Adipocyte (in vitro differentiated cells): ENCODE measurements at regions not wholly inside any gene's neighbourhood (a gene's known extent, or its start where the extent isn't known, plus 50 kb on each side); places are given as distances from the start of the nearest gene placed in this dataset.

Experiments
- DNase-seq: peaks from one replicate; pipeline ENCODE4 v3.0.0-alpha.2; 2015; ENCODE audit warnings: low read depth
- H3K27me3 ChIP-seq: replicated peaks from 2 replicates; pipeline ENCODE4 v1.7.0; 2013; ENCODE audit warnings: mild to moderate bottlenecking, low read length, moderate library complexity; ENCODE audit not compliant: control insufficient read depth, insufficient read depth
- H3K36me3 ChIP-seq: 2 replicates; pipeline ENCODE4 v1.7.0; 2013; ENCODE audit warnings: low read length, mild to moderate bottlenecking, moderate library complexity; ENCODE audit not compliant: control insufficient read depth, insufficient read depth, severe bottlenecking
- H3K4me1 ChIP-seq: 2 replicates; pipeline ENCODE4 v1.7.0; 2013; ENCODE audit warnings: mild to moderate bottlenecking, low read length, moderate library complexity; ENCODE audit not compliant: control insufficient read depth, insufficient read depth
- H3K4me3 ChIP-seq: 2 replicates; pipeline ENCODE4 v1.7.0; 2013; ENCODE audit warnings: mild to moderate bottlenecking, low read length, moderate library complexity
- H3K9ac ChIP-seq: 2 replicates; pipeline ENCODE4 v1.7.0; 2013; ENCODE audit warnings: mild to moderate bottlenecking, low read length, moderate library complexity
- H3K9me3 ChIP-seq: 2 replicates; pipeline ENCODE4 v1.7.0; 2013; ENCODE audit warnings: mild to moderate bottlenecking, low read length, moderate library complexity; ENCODE audit not compliant: control insufficient read depth

DNA sequence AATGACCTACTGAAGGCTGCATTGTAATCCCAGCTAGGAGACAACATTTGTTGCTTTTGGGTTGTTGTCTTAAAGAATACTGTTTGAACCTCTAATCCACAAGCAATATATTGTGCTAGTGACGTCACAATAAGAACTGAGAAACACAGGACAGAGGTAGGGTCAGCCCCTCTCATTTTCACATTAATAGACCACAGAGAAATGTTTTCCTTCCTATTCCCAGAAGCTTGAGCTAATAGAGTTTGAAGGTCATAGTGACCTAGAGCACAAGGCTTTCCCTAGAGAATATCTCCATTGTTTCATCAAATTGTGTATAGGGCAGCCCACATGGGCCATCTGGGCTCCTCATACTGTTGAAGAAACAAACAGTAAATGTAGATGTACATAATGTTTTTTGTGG lies 300.9 kb upstream of the AKR1E2 start:
- Histone ChIP-seq H3K9me3 (no peaks in the 10 kb centered on the region), H3K27me3 (no peaks in the 10 kb centered on the region), H3K36me3 (no peaks in the 10 kb centered on the region), H3K4me1 (peaks cover 41% of the 10 kb centered on the region), H3K4me3 (no peak overlapping the region), H3K9ac (no peak overlapping the region)
- no peak for DNase-seq

DNA sequence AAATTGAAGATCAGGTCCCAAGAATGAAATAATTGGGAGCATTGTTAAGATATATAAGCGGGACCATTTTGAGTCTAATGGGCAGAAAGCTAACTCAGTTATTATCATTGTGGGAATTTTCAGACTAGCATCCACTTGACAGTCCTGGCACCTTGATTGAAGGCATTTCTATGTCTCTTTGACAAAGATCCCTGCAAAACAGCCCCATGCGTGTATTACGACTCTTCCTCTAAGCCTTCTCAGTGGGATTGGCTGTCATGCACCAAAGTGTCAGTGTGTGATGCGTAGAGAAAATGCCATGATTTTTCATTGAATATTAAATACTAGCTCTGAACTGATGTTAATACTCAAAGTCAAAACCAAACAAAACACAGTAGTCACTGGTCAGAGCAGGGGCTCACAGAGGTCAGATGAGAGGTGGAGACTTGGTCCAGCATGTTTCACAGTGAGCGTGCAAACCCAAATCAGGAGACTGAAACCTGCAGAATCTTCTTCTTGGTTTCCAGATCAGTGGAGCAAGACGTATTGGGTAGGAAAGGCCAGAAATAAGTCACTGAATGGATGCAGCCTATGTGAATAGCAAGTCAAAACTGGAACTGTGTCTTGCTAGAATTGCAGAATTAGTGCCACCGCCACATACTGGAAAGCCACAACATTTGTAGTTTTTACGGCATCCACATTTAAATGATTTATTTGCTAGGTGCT lies 303.6 kb upstream of the AKR1E2 start:
- Histone ChIP-seq H3K4me3 (no peak overlapping the region), H3K4me1 (peaks cover 39% of the 10 kb centered on the region), H3K9me3 (no peaks in the 10 kb centered on the region), H3K36me3 (no peaks in the 10 kb centered on the region), H3K27me3 (no peaks in the 10 kb centered on the region), H3K9ac (no peak overlapping the region)
- no peak for DNase-seq

DNA sequence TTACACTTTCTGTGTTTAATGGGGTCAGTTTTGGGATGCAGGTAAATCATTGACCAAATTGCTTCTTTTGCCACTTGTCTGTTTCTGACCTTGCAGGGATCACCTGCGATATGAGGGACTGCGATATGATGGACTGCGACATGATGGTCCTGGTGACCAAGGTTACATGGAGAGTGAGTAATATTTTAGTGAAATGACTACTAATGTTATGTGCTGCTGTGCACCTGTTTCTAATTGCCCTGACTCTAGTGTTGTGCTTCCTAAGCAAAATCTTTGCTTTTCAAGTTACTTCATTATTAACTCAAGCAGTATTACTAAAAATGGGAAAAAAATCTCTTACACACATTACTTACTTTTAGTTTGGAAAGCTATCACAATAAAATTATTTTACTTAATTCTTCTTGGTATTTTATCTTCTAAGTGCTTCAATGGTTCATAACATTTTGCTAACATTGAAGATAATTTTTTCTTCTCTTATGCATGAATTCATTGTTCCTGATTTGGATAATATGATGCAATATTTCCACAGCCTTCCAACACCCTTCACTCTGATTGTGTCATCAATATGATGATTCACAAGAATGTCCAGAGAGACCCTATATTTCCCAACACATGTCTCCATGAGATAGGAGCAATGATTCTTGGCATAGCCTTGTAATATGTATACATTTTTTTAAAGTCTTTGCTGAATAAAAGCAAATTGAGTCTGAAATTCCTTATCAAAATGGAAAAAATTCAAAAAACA lies 306.2 kb upstream of the AKR1E2 start:
- Histone ChIP-seq H3K27me3 (no peaks in the 10 kb centered on the region), H3K9ac (peak overlapping the region; percentile 61), H3K36me3 (no peaks in the 10 kb centered on the region), H3K9me3 (peaks cover 3% of the 10 kb centered on the region), H3K4me1 (peaks cover 16% of the 10 kb centered on the region), H3K4me3 (peak overlapping the region; percentile 39)
- peak; percentile 88 for DNase-seq

DNA sequence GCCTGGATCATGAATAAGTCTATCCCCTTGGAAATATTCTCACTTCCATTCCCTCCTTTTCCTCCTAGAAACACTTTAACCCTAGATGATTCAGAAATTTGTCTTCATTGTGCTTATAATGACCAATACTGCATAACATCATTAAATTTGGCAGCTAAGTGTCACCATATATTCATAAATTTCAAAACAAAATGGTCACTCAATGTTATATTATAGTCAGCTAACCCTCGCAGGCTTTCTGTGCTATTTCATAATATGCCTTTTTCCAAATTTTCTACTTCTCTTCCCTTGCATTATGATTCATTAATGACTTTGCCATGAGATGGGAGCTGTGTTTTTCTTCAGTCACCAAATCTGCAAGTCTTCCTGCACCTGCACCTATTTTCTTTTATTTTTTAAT lies 308.3 kb upstream of the AKR1E2 start:
- no peaks in the 10 kb centered on the region for H3K27me3 ChIP-seq
- H3K36me3 ChIP-seq: no peaks in the 10 kb centered on the region
- no peak overlapping the region for H3K4me3 ChIP-seq
- no peak overlapping the region for H3K9ac ChIP-seq
- H3K4me1 ChIP-seq: peaks cover 33% of the 10 kb centered on the region
- DNase-seq: no peak
- peaks cover 3% of the 10 kb centered on the region for H3K9me3 ChIP-seq

DNA sequence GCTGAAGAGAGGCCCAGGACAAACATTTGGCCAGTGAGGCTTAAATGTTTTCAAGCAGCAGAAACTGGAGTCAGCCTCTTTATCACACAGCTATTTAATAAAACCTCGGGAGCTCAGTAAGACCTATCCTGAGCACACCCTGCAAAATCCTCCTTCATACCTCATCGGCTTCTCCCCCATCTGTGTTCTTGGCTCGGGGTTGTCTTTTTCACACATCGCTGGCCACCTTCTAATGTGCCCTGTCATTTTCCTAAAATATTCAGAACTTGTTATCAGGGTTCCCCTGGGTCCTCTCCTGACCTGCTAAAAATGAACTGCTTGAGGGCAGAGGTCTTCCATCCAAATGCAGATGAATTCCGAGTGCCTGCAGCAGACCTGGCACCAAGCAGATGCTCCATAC lies 310.3 kb upstream of the AKR1E2 start:
- H3K27me3 ChIP-seq: no peaks in the 10 kb centered on the region

DNA sequence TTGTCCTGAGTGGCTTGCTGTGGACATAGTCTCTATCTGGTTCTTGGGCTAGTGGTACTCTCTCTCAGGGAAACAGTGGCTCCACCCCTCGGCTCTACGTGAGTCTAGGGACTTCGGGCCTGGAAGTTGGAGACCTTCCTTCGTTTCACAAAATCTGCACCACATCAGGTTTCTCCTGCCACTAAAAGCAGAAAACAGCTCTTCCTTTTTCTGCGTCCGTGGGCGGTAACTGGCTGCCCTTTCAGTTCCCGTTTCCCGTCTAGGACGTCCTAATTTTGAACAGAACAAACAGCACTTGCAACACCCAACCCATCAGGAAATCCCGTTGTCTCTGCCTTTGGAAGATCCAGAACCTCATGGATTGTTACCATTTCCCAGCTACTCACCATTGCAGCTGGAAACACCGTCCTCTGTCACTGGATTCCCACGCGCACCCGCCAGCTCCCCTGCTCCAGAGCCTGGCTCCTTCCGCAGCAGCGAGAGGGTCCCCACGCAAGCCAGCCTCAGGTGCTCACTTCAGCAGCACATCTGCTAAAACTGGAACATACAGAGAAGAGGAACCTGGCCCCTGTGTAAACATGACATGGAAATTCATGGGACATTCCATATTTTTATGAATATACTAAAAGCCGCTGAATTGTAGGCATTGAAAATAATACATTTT lies 311.4 kb upstream of the AKR1E2 start:
- no peak for DNase-seq
- H3K4me1 ChIP-seq: peaks cover 37% of the 10 kb centered on the region
- peaks cover 3% of the 10 kb centered on the region for H3K9me3 ChIP-seq
- H3K36me3 ChIP-seq: no peaks in the 10 kb centered on the region
- H3K9ac ChIP-seq: peak overlapping the region; percentile 68
- peak overlapping the region; percentile 0 for H3K4me3 ChIP-seq
- no peaks in the 10 kb centered on the region for H3K27me3 ChIP-seq

More for the DNA sequence above, 310.3 kb upstream of the AKR1E2 start:
- no peaks in the 10 kb centered on the region for H3K36me3 ChIP-seq
- no peak overlapping the region for H3K4me3 ChIP-seq
- peaks cover 49% of the 10 kb centered on the region for H3K4me1 ChIP-seq
- H3K9ac ChIP-seq: no peak overlapping the region
- H3K9me3 ChIP-seq: peaks cover 3% of the 10 kb centered on the region
- DNase-seq: no peak

DNA sequence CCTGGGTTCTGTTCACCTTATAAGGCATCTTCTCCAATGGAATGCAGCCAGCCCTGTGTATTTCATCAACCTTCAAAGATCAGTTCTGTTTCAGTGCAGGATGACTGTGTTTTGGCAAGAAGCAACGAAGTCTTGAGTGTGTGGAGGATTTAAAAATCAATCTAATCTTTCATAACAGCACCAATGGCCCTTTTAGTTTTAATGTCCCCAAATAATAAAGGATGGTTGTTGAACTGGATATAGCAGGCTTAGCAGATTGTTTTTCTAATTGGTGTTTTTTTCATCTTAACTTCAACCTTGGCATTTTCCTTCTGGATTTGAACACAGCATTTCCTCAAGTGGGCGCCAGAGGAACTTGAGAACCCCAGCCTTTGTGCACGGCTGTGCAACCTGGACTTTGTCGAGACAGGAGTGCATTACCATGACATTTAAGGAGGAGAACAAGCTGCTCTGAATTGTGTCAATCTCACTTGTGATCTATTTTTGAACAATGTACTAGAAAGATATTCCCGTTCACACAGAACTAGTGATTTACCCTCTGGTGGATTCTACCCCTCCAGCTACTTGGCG lies 313.3 kb upstream of the AKR1E2 start:
- DNase-seq: peak; percentile 59

DNA sequence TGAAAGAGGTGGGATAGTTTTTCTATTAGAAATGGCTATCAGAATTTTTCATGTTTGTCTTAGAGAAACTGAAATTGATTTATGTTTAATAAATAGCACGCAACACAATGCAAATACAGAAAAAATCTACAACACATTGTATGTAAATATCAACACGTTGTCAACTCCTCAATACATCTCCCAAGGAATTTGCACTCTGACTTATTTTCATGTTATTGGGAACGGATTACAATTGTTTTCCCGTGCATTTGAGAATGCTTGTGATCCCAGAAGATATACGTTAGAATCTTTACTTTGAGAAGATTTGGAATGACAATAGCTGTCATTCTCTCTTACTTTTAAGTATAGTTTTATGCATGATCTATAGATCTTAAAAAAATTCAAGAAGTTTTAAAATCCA lies 313.8 kb upstream of the AKR1E2 start:
- peaks cover 35% of the 10 kb centered on the region for H3K4me1 ChIP-seq
- peaks cover 3% of the 10 kb centered on the region for H3K9me3 ChIP-seq
- H3K4me3 ChIP-seq: no peak overlapping the region
- DNase-seq: no peak
- H3K27me3 ChIP-seq: no peaks in the 10 kb centered on the region
- H3K9ac ChIP-seq: peak overlapping the region; percentile 78
- H3K36me3 ChIP-seq: no peaks in the 10 kb centered on the region

More for the DNA sequence above, 313.3 kb upstream of the AKR1E2 start:
- H3K9ac ChIP-seq: peak overlapping the region; percentile 78
- H3K4me1 ChIP-seq: peaks cover 35% of the 10 kb centered on the region
- H3K36me3 ChIP-seq: no peaks in the 10 kb centered on the region
- H3K4me3 ChIP-seq: peak overlapping the region; percentile 17
- H3K27me3 ChIP-seq: no peaks in the 10 kb centered on the region
- peaks cover 3% of the 10 kb centered on the region for H3K9me3 ChIP-seq

DNA sequence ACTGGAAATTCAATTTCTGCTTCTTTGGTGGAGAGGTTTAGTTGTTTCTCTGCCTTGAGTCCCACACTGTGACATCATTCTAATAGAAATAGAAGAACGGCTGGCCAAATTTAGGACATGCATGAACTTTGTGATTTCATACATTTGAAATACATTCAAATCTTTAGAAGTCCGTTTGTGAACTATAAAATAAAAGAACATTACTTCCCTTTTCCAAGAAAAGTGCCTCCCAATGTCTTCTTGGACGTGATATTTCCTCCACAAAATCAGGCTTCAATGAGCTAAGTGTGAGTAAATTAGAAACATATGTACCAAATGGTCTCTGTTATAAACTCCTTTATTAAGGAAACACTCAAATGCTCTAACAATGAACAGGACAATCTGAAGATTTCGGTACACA lies 314.5 kb upstream of the AKR1E2 start:
- no peaks in the 10 kb centered on the region for H3K9me3 ChIP-seq
- peak overlapping the region; percentile 51 for H3K9ac ChIP-seq
- peaks cover 35% of the 10 kb centered on the region for H3K4me1 ChIP-seq
- H3K27me3 ChIP-seq: no peaks in the 10 kb centered on the region
- H3K4me3 ChIP-seq: no peak overlapping the region
- DNase-seq: peak; percentile 55
- H3K36me3 ChIP-seq: no peaks in the 10 kb centered on the region

DNA sequence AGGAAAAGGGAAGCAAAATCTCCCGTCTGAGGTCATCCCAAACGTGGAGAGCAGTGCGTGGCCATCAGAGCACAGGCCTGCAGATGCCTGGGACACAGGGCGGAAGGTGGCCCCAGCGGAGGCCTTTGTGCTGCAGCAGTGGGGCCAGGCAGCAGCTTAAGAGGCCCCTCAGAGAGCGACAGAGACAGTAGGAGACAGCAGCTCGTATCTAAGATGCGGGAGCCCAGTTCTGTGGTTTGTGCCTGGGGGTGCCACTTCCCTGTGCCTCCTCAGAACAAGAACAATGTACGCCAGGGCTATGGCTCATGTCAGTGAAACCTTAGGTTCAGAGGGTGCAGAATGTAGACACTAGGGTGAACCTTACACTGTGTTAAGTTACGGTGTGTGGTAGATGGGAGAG lies 316.6 kb upstream of the AKR1E2 start:
- no peak for DNase-seq
- Histone ChIP-seq H3K27me3 (no peaks in the 10 kb centered on the region), H3K36me3 (no peaks in the 10 kb centered on the region)

DNA sequence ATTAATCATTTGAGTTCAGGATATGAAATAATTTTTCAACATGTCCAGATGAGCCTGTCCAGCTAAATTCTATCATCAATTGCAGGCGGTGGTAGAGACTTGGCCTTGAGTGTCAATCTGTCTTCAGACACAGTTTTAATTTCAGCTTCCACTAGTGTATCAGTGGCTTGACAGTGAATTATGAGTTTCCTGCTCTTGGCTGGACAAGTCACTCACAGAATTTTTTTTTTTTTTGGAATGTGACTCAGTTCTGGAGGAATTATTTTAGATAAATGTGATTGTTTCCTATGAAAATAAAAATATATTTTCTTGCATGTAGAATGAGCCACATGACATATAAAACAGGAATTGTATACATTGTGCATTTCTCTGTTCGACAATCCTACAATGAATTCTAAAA lies 319.9 kb upstream of the AKR1E2 start:
- peak; percentile 15 for DNase-seq
- peaks cover 1% of the 10 kb centered on the region for H3K4me1 ChIP-seq

More for the DNA sequence above, 316.6 kb upstream of the AKR1E2 start:
- H3K9ac ChIP-seq: no peak overlapping the region
- peaks cover 30% of the 10 kb centered on the region for H3K4me1 ChIP-seq
- H3K4me3 ChIP-seq: no peak overlapping the region
- H3K9me3 ChIP-seq: no peaks in the 10 kb centered on the region

More for the DNA sequence above, 319.9 kb upstream of the AKR1E2 start:
- H3K9me3 ChIP-seq: no peaks in the 10 kb centered on the region
- no peaks in the 10 kb centered on the region for H3K27me3 ChIP-seq
- no peaks in the 10 kb centered on the region for H3K36me3 ChIP-seq
- H3K9ac ChIP-seq: no peak overlapping the region
- no peak overlapping the region for H3K4me3 ChIP-seq
